A549 (cell line): ENCODE measurements at regions not wholly inside any gene's neighbourhood (a gene's known extent, or its start where the extent isn't known, plus 50 kb on each side); places are given as distances from the start of the nearest gene placed in this dataset.

Experiments used
- ATAC-seq, 2 experiments: fragments of 200-7000 bp in 1 of 2; fragments of >200 bp in 1 of 2; cut with Nextera tagmentation in 1 of 2; cut with Tn5 transposase in 1 of 2; 3 replicates each; pipeline versions ENCODE4 v1.8.0 to v1.9.1; 2018 to 2020; ENCODE audit warnings: mild to moderate bottlenecking in 1 of 2, moderate library complexity in 1 of 2
- CTCF ChIA-PET: fragments of 300-600 bp; sonication (Branson Sonifier 250); formaldehyde crosslinking; extraction: SDS; loops from one replicate; lab custom pipeline; 2021; ENCODE audit warnings: antibody characterized with exemption, inconsistent platforms; lab: Yijun Ruan, JAX
- POLR2A ChIA-PET: fragments of 350-600 bp; formaldehyde crosslinking; extraction: SDS; loops from one replicate; lab custom pipeline; 2021; ENCODE audit warnings: antibody characterized with exemption, inconsistent platforms; lab: Yijun Ruan, JAX
- DNase-seq, 2 experiments: peaks; one replicate each; pipeline versions ENCODE4 v3.0.0 to v3.0.0-alpha.2; 2011 to 2016; ENCODE audit warnings: low read depth in 1 of 2, low spot score in 1 of 2
- FAIRE-seq: peaks from 2 replicates; lab custom pipeline; 2011; peaks lifted over from hg19 to GRCh38; lab: Jason Lieb, UNC
- H3K27ac ChIP-seq, 2 experiments: fragments of >200 bp; sonication (Bioruptor Twin); formaldehyde crosslinking; 3 replicates each; pipeline ENCODE4 v1.5.1; 2016 to 2017
- H3K4me1 ChIP-seq: fragments of >200 bp; sonication (Bioruptor Twin); formaldehyde crosslinking; 3 replicates; pipeline ENCODE4 v1.6.1; 2016
- H3K4me2 ChIP-seq: fragments of >200 bp; sonication (Bioruptor Twin); formaldehyde crosslinking; 3 replicates; pipeline ENCODE4 v1.6.1; 2016
- H3K4me3 ChIP-seq: fragments of >200 bp; sonication (Bioruptor Twin); formaldehyde crosslinking; 3 replicates; pipeline ENCODE4 v1.5.1; 2016
- H3K9me3 ChIP-seq: fragments of >200 bp; sonication (Bioruptor Twin); formaldehyde crosslinking; 3 replicates; pipeline ENCODE4 v1.6.1; 2016
- CHD4 ChIP-seq: fragments of 200-600 bp; sonication (generic); IDR thresholded peaks from 2 replicates; pipeline ENCODE4 v1.6.1; 2016; ENCODE audit warnings: antibody characterized with exemption, mild to moderate bottlenecking, borderline replicate concordance
- E2F6 ChIP-seq: IDR thresholded peaks from 2 replicates; pipeline ENCODE4 v1.6.1; 2012; ENCODE audit warnings: low read depth, borderline replicate concordance
- EHF ChIP-seq: fragments of 250-450 bp; sonication (Bioruptor Pico); IDR thresholded peaks from 2 replicates; pipeline ENCODE4 v1.5.0; 2020; ENCODE audit warnings: mild to moderate bottlenecking
- FOSB ChIP-seq: fragments of 250-450 bp; sonication (Bioruptor Pico); IDR thresholded peaks from 2 replicates; pipeline ENCODE4 v1.5.0; 2020; ENCODE audit warnings: mild to moderate bottlenecking, moderate library complexity
- GATA3 ChIP-seq: IDR thresholded peaks from 2 replicates; pipeline ENCODE4 v1.6.1; 2012; ENCODE audit warnings: borderline replicate concordance
- HES2 ChIP-seq: fragments of >200 bp; sonication (Bioruptor Twin); formaldehyde crosslinking; IDR thresholded peaks from 2 replicates; pipeline ENCODE4 v1.6.1; 2016
- HMGXB4 ChIP-seq: fragments of 250-450 bp; sonication (Bioruptor Pico); IDR thresholded peaks from 2 replicates; pipeline ENCODE4 v1.5.0; 2021; ENCODE audit warnings: mild to moderate bottlenecking, moderate library complexity, borderline replicate concordance
- HOXB13 ChIP-seq: fragments of 250-450 bp; sonication (Bioruptor Pico); IDR thresholded peaks from 2 replicates; pipeline ENCODE4 v1.5.0; 2020; ENCODE audit warnings: low read depth, mild to moderate bottlenecking, moderate library complexity
- JUNB ChIP-seq: fragments of >200 bp; sonication (Bioruptor Twin); formaldehyde crosslinking; IDR thresholded peaks from 2 replicates; pipeline ENCODE4 v1.6.1; 2016
- MAZ ChIP-seq: fragments of 150-350 bp; IDR thresholded peaks from 2 replicates; pipeline ENCODE4 v1.6.1; 2014; ENCODE audit warnings: antibody characterized with exemption, low read depth, low read length, borderline replicate concordance
- NR3C1 ChIP-seq: fragments of >200 bp; sonication (Bioruptor Twin); formaldehyde crosslinking; IDR thresholded peaks from 3 replicates; pipeline ENCODE4 v1.6.1; 2017
- PBX3 ChIP-seq: IDR thresholded peaks from 2 replicates; pipeline ENCODE4 v1.6.1; 2012
- PHF8 ChIP-seq: fragments of 200-600 bp; sonication (generic); IDR thresholded peaks from 2 replicates; pipeline ENCODE4 v1.6.1; 2016; ENCODE audit warnings: low read depth, mild to moderate bottlenecking, antibody characterized with exemption, moderate library complexity, borderline replicate concordance
- POLR2AphosphoS2 ChIP-seq: conservative IDR thresholded peaks from 2 replicates; pipeline ENCODE4 v1.6.1; 2012; ENCODE audit warnings: low read length, improper control_type of control experiment, inconsistent platforms
- RAD21 ChIP-seq, 2 experiments: fragments of >200 bp in 1 of 2; sonication (Bioruptor Twin) in 1 of 2; formaldehyde crosslinking in 1 of 2; IDR thresholded peaks in 1 of 2; conservative IDR thresholded peaks in 1 of 2; 2 replicates in 1 of 2; 3 replicates in 1 of 2; pipeline ENCODE4 v1.6.1; 2012 to 2018; ENCODE audit warnings: inconsistent platforms in 1 of 2
- RCOR1 ChIP-seq: fragments of 150-350 bp; IDR thresholded peaks from 2 replicates; pipeline ENCODE4 v1.6.1; 2014; ENCODE audit warnings: antibody characterized with exemption, low read length, low read depth
- TP53 ChIP-seq: fragments of 250-450 bp; sonication (Bioruptor Pico); IDR thresholded peaks from 2 replicates; pipeline ENCODE4 v1.5.0; 2021; ENCODE audit warnings: mild to moderate bottlenecking, moderate library complexity
- ZC3H11A ChIP-seq: fragments of 450-650 bp; IDR thresholded peaks from 2 replicates; pipeline ENCODE4 v1.6.1; 2014; ENCODE audit warnings: antibody characterized with exemption, mild to moderate bottlenecking
- ZFP36 ChIP-seq: fragments of 450-650 bp; IDR thresholded peaks from 2 replicates; pipeline ENCODE4 v1.6.1; 2014; ENCODE audit warnings: borderline replicate concordance; ENCODE audit not compliant: partially characterized antibody
- WGBS: methylation state at CpG from one replicate; pipeline ENCODE4 v1.1.6; 2017; ENCODE audit errors: missing lambda C conversion rate; 5-methylcytosine and 5-hydroxymethylcytosine counted together

- no peak overlapping the region for H3K4me3 ChIP-seq
- ChIA-PET POLR2A (no interaction called here), CTCF (no interaction called here)
- H3K4me1 ChIP-seq: no peaks in the 10 kb centered on the region
- H3K4me2 ChIP-seq: no peak overlapping the region
- no peaks in the 10 kb centered on the region for H3K9me3 ChIP-seq
- no peak for TF ChIP-seq EHF (CRISPR knock-in tag)
- TF ChIP-seq, all 56 proteins: peak for 0
- no peak overlapping the region for H3K27ac ChIP-seq
- DNase-seq (no peak), ATAC-seq (no peak), FAIRE-seq (no peak)
- WGBS: 8% methylated on average over 2 of the region's 2 CpGs
Measured at GRCh38 chr1:95453053-95453452, 219.0 kb downstream of the RWDD3 start.

- H3K4me3 ChIP-seq: no peak overlapping the region
- H3K4me1 ChIP-seq: no peaks in the 10 kb centered on the region
- no peaks in the 10 kb centered on the region for H3K9me3 ChIP-seq
- ChIA-PET POLR2A (no interaction called here), CTCF (no interaction called here)
- no peak for DNase-seq
- no peak for FAIRE-seq
- TF ChIP-seq MAZ (no peak), RAD21 (conservative IDR thresholded peaks at IDR 0.05 in 1 of 2, IDR thresholded peaks at IDR 0.05 in 1 of 2) (peak in 1 of 2 experiments; percentile 33; a peak in 1 of 5 replicates)
- 0% methylated on average over 1 of the region's 1 CpG for WGBS
- no peak overlapping the region for H3K27ac ChIP-seq
- no peak overlapping the region for H3K4me2 ChIP-seq
- no peak for ATAC-seq
Measured at GRCh38 chr1:95467036-95467435, 233.0 kb downstream of the RWDD3 start.

- H3K4me2 ChIP-seq: no peak overlapping the region
- no peak for FAIRE-seq
- ChIA-PET CTCF (no interaction called here), POLR2A (no interaction called here)
- H3K4me1 ChIP-seq: no peaks in the 10 kb centered on the region
- WGBS: 5% methylated on average over 3 of the region's 3 CpGs
- H3K4me3 ChIP-seq: no peak overlapping the region
- H3K27ac ChIP-seq: no peak overlapping the region
- no peak for ATAC-seq
- no peak for DNase-seq
- H3K9me3 ChIP-seq: no peaks in the 10 kb centered on the region
- no peak for TF ChIP-seq ZC3H11A
- no peak for TF ChIP-seq ZFP36
- TF ChIP-seq POLR2AphosphoS2: no peak
- TF ChIP-seq RCOR1: no peak
- TF ChIP-seq HOXB13 (CRISPR knock-in tag): no peak
- TF ChIP-seq TP53 (CRISPR knock-in tag): no peak
- TF ChIP-seq E2F6: no peak
- TF ChIP-seq NR3C1: no peak
- TF ChIP-seq HMGXB4: no peak
- TF ChIP-seq PHF8: no peak
- no peak for TF ChIP-seq PBX3
- no peak for TF ChIP-seq JUNB
- no peak for TF ChIP-seq GATA3
- TF ChIP-seq HES2: no peak
- TF ChIP-seq FOSB (CRISPR knock-in tag): no peak
- no peak for TF ChIP-seq CHD4
Measured at GRCh38 chr1:95475686-95476457, 241.9 kb downstream of the RWDD3 start.
